Gastrocnemius medialis (tissue), 4 donors: ENCODE measurements at regions not wholly inside any gene's neighbourhood (a gene's known extent, or its start where the extent isn't known, plus 50 kb on each side); places are given as distances from the start of the nearest gene placed in this dataset.

Experiments
- POLR2A ChIP-seq, 2 donors: fragments of 450-650 bp; IDR thresholded peaks; one replicate each; pipeline ENCODE4 v1.6.1; 2017; ENCODE audit warnings: antibody characterized with exemption in 2 of 2, mild to moderate bottlenecking in 2 of 2, moderate library complexity in 2 of 2
- TF ChIP-seq, protein P1 (sequence below), 5 experiments: fragments of 450-650 bp in 3 of 5; fragments of 200-600 bp in 2 of 5; sonication (generic) in 2 of 5; IDR thresholded peaks in 4 of 5; conservative IDR thresholded peaks in 1 of 5; 1 replicate in 4 of 5; 2 replicates in 1 of 5; pipeline ENCODE4 v1.5.1; 2016 to 2019; ENCODE audit warnings: antibody characterized with exemption in 5 of 5, mild to moderate bottlenecking in 3 of 5, moderate library complexity in 3 of 5

DNA sequence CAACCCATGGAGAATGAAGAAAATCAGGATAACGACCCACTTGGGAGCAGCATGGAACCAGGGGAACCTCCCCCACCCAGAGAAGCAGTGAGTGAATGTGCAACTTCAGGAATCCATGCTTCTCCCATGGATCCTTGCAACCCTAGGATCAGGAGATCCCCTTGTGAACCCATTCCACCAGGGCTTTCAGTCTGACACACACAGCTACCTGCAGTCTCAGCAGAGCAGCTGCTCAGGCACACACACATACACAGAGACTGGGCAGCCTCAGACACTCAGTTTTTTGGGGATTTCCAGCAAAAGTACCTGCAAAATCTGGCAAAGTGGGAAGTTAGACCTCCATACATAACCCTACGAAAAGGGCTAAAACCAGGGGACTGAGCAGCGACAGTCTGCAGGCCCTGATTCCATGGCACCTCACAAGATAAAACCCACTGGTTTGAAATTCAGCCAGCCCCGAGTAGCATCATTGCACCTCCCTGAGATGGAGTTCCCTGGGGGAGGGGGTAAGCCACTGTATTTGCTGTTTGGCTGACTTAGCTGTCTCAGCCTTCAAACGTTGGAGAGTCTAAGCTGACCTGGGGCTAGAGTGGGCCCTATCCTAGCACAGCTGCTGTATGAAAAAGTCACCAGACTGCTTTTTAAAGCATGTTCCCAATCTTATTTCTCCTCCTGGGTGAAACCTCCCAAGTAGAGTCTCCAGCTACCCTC is 737.5 kb upstream of the NDST4 start:
- TF ChIP-seq, protein P1, sequence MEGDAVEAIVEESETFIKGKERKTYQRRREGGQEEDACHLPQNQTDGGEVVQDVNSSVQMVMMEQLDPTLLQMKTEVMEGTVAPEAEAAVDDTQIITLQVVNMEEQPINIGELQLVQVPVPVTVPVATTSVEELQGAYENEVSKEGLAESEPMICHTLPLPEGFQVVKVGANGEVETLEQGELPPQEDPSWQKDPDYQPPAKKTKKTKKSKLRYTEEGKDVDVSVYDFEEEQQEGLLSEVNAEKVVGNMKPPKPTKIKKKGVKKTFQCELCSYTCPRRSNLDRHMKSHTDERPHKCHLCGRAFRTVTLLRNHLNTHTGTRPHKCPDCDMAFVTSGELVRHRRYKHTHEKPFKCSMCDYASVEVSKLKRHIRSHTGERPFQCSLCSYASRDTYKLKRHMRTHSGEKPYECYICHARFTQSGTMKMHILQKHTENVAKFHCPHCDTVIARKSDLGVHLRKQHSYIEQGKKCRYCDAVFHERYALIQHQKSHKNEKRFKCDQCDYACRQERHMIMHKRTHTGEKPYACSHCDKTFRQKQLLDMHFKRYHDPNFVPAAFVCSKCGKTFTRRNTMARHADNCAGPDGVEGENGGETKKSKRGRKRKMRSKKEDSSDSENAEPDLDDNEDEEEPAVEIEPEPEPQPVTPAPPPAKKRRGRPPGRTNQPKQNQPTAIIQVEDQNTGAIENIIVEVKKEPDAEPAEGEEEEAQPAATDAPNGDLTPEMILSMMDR (IDR thresholded peaks at IDR 0.05 in 4 of 5, conservative IDR thresholded peaks at IDR 0.05 in 1 of 5) = no peak
- TF ChIP-seq POLR2A (IDR thresholded peaks at IDR 0.05) = no peak
